HFF-Myc (cell line): ENCODE measurements at regions not wholly inside any gene's neighbourhood (a gene's known extent, or its start where the extent isn't known, plus 50 kb on each side); places are given as distances from the start of the nearest gene placed in this dataset.

Source experiments
- DNase-seq: peaks from one replicate; pipeline ENCODE4 v3.0.0-alpha.2; 2011; ENCODE audit warnings: low read depth; ENCODE audit errors: extremely low read depth
- H3K4me3 ChIP-seq: replicated peaks from 2 replicates; pipeline ENCODE4 v1.5.1; 2011; ENCODE audit warnings: low read depth, mild to moderate bottlenecking, control low read depth, low read length
- TF ChIP-seq, protein P1 (sequence below): IDR thresholded peaks from 2 replicates; pipeline ENCODE4 v1.5.1; 2012; ENCODE audit warnings: mild to moderate bottlenecking, low read depth, low read length, control low read depth; ENCODE audit errors: missing control alignments

DNA sequence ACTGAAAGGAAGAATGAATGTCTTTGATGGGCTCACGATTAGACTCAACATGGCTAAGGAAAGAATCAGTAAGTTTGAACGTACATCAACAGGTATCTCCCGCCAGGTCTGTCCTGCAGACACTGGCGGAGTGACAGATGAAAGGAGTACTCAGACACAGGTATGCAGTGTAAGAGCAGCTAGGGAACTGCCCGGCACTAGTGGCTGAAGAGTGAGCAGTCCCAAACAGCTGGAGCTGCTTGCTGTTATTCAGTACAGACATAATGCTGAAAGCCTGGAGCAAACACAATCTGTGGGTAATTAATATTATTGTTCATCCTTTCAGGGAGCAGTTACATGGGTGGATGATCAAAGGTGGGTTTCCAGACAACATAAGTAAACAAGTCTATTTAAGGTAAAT, 835.5 kb downstream of the TLE4 start:
- H3K4me3 ChIP-seq, result no peak overlapping the region
- no peak for DNase-seq
- TF ChIP-seq, protein P1, sequence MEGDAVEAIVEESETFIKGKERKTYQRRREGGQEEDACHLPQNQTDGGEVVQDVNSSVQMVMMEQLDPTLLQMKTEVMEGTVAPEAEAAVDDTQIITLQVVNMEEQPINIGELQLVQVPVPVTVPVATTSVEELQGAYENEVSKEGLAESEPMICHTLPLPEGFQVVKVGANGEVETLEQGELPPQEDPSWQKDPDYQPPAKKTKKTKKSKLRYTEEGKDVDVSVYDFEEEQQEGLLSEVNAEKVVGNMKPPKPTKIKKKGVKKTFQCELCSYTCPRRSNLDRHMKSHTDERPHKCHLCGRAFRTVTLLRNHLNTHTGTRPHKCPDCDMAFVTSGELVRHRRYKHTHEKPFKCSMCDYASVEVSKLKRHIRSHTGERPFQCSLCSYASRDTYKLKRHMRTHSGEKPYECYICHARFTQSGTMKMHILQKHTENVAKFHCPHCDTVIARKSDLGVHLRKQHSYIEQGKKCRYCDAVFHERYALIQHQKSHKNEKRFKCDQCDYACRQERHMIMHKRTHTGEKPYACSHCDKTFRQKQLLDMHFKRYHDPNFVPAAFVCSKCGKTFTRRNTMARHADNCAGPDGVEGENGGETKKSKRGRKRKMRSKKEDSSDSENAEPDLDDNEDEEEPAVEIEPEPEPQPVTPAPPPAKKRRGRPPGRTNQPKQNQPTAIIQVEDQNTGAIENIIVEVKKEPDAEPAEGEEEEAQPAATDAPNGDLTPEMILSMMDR, result no peak

DNA sequence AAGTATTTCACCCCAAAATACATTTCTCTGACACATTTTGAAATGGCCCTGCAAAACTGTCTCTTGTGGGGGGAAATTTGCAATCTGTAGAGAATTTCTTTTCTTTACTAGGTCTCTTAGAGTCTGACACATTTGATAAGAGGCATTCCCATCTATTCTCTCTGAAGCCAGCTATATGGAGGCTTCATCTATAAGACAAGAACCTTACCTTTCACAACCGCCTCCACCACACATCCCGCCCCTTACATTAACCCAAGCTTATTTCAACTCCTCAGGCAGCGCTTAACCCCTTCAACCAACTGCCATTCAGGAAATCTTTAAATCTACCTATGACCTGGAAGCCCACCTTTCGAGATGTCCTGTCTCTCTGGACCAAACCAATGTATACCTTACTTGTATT, 829.5 kb downstream of the TLE4 start:
- TF ChIP-seq, protein P1, result no peak
- H3K4me3 ChIP-seq, result no peak overlapping the region
- no peak for DNase-seq

DNA sequence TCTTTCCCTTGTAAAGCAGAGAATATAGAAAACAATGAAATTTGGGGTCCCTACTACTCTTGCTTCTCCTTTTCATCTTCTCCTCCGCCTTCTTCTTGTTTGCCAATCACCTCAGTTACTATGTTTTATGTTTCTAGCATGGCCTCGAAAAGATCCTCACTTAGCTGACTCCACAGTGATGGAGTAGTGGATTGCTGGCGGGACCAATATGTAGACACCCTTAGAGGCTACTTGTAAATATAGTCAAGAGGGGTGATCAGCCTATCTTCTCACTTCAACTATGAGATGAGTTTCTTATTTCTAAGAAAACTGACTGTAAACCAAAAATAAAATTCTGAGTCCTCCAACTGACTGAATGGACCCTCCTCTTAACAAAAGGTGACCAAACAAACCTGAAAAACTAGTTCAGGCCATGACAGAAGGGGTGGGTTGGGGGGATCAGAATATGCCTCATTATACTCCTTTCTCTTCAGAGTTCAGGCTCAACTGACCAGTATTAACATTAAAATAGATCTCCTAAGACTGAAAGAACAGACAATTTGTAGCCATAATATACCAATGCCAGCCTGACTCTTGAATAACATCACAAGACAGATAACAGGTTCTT, 829.0 kb downstream of the TLE4 start:
- no peak overlapping the region for H3K4me3 ChIP-seq
- no peak for DNase-seq
- TF ChIP-seq, protein P1, result no peak

DNA sequence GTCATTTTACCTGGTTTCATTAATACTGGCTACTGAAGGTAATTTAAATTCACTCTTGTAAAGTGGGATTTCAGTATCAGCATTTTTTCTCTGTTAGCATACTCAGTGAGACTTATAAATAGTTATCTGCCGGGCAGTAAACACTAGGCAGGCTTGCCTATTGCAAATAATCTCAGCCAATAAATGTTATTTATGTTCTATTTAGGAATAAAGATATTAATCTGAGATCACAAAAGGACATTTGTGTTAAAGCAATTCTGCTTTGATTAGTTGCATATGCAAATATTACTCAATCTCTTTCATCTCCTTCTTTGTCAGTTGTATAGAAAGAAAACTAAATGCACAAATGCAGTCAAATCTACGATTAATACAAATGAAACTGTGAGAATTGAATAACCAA, 827.8 kb downstream of the TLE4 start:
- no peak for DNase-seq
- TF ChIP-seq, protein P1, result no peak
- no peak overlapping the region for H3K4me3 ChIP-seq

DNA sequence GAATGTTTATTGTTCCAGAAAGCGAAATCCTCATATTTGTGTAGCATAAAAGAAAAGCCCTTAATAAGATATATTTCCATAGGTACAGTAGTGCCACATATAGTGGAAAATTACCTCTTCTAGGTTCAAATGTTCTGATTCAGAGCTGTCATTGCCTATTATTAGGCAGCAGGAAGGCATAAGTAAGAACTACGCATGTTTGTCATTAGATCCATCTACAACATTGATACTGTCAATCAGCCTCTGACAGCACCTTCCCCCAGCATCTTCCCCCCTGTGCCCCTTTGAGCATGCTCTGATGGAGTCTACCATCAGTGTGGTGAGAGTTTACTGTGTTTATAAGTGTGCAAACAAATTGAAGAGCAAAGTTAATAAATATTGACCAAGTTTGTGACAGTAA, 816.1 kb downstream of the TLE4 start:
- no peak for DNase-seq
- H3K4me3 ChIP-seq, result no peak overlapping the region
- TF ChIP-seq, protein P1, result no peak

DNA sequence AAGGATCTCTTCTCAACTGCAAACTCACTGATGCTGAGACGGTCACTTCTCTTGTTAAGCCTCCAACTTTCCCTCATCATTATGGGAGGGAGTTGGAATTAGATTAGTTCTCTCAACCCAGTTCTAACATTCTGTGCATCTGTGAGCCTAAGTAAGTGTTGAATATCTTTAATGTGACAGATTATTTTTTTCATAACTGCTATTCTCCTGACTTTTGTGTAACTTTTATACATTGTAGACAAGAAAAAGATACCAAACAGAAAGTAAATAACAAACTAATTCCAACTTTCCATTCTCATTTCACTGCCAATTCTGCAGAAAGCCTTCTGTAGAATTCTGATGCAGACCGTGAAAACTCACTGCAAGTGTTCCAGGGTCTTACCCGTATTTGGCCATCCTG, 813.5 kb downstream of the TLE4 start:
- DNase-seq, result no peak
- H3K4me3 ChIP-seq, result no peak overlapping the region
- TF ChIP-seq, protein P1, result no peak

DNA sequence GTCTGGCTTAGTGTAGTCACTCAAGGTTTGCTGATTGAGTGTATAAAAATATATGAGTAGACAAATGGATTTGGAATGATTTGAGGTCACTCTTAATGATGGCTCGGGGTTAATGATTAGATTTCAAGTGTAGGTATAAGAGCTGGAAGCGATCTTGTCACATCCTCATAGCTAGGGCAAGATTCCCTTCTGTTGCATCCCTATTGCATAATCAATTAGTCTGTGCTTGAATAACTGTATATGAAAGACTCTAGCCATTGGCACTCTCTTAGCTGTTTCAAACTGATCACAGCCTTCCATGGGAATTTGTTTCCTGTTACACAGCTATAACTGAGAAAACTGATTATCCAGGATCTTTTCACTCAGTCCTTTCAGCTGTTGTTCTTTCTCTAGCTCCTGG, 811.6 kb downstream of the TLE4 start:
- TF ChIP-seq, protein P1, result no peak
- no peak overlapping the region for H3K4me3 ChIP-seq
- DNase-seq, result no peak
